ENCODE measurements at regions not wholly inside any gene's neighbourhood (a gene's known extent, or its start where the extent isn't known, plus 50 kb on each side); places are given as distances from the start of the nearest gene placed in this dataset.

DNA sequence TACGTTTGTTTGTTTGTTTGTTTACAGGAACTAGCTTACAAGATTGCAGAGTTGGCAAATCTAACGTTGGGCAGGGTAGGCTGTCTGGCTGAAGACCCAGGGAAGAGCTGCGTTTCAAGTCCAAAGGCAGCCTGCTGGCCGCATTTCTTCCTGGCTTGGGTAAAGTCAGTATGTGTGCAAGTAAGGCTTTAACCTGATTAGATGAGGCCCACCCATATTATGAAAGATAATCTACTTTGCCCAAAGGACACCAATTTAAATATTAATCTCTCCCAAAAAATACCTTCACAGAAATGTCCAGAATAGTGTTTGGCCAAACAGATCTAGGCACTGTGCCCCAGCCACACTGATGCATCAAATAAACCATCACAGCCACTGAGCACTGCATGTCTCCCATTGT, 228.9 kb upstream of the HABP2 start:
- no peak for DNase-seq (ENCODE audit: low read depth)

DNA sequence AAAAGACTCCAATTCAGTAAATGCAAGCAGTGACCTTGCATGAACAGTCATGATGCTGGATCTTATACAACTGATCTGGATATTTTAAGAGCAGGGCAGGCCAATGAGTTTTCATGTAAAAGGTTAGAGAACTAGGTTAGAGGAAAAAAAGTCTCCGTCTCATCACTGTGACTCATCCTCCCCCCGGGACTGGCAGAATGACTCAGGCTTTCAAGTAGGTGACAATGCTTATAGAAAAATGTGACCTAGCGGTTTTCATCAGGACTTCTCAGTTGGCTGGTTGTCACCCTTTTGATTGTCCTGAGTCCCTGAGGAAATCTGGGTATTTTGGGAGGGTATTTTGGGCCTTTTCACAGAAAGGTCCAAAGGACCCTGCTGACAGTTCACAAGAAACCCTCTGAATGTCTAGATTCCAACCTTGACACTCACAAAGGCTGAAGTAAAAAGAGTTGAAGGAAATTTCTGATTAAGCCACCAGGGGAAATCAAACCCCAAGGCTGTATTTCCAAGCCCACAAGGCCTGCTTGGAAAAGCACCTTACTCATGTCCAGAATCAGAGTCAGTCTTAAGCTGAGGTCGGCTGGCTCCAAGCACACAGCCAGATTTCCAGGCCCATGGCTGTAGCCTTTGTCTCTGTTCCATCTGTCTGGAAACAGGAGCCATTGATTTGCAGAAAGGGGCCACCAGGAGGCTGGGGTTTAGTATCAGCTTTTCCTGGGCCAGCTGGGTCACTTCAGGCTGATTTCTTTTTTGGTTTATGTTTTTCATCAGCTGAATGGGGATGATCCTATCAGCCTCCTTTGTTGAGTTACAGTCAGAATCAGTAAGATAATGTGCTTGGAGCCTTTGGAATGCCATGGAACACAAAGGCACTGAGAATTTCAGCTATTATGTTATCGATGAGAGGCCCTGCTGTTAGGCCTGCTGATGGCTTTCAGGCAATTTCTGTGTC, 226.4 kb upstream of the HABP2 start:
- peak; percentile 92 for DNase-seq (ENCODE audit: low read depth)

DNA sequence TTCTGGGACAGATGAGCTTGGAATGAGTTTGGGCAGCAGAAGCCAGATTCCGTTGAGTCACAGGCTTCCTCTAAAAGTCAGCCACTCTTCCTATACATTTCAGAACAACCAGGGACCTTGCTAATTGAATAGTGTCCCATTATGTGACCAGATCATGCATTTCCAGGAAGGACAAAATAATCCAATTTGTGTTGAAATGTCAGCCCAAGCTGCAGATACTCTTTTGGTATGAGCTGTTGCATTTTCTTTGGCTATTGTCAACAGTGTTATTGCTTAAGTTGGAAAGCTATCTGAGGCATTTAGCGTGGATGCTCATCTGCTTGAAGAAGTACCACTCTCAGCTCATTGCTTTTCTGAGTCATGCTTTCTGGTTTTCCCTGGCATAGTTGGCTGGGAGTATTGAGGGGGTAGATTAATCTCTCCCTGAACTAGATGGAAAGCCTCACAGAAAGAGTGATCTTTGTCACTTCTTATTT, 223.7 kb upstream of the HABP2 start:
- DNase-seq (ENCODE audit: low read depth): peak; percentile 58

DNA sequence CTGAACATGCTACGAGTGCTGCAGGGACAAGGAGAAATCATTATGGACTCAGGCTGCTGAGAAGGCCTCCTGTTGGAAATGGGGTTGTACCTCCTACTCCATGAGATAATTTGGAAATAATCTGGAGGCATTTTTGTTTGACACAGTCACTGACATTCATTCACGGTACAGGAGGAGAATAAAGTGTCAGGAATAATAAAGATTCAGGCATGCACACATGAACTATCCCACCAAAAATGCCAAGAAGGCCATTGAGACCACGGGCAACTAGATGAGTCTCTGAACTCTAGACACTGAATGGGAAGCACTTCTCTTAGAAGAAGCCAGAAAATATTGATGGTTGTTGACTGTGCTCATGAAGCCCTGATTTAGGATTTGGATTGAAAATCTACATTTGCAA, 220.9 kb upstream of the HABP2 start:
- no peak for DNase-seq (ENCODE audit: low read depth)

DNA sequence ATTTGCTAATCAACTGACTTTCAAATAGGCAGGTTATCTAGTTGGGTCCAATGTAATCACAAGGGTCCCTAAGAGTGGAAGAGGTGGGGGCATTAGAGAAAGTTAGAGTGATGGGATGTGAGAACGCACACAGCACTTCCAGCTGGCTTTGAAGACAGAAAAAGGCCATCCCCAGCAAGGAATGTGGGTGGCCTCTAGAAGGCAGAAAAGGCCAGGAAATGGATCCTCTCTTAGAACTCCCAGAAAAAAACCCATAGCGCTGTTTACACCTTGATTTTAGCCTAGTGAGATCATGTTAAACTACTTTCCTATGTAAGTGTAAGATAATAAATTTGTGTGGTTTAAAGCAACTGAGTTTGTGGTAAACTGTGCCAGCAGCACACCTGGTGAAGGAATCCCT, 219.5 kb upstream of the HABP2 start:
- no peak for DNase-seq (ENCODE audit: low read depth)

DNA sequence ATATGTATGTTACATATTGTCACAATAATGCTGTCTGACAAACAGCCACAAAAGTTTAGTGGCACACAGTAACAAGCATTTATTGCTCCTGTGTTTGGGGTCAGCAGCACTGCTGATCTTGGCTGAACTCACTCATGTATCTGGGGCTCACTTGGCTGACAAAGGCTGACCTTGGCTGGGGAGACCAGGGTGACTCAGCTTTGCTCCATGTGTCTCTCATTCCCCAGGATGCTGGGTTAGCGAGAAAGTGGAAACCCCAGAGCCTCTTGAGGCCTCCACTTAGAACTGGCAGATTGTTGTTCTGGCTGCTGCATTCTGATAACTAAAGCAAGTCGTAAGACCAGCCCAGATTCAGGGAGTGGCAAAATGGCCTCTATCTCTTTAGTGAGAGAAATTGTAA, 217.3 kb upstream of the HABP2 start:
- DNase-seq (ENCODE audit: low read depth): peak; percentile 55

DNA sequence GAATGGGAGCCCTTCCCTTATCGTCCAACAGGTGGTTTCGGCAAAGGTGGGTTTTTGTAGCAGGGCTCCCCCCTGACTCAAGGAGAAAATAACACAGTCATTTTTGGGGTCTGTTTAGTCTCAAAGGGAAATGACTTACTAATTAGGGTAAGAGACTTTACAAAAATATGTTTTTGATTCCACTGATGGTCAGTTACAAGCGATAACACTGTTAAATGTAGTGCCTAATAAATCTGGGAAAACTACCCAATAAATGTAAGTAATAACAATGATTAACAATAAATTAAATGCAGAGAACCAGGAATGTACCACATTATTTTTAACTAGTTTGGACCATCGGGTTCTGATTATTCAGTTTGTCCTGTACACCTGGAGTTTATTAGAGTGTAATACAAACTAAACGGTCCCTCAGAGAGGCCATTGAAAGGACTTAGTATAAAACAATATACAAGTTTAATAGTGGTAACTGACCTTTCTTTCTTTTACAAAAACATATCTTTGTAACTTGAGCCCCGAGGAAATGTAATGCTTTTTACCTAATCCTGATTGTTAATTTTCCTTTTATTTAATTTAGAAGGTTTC, 216.2 kb upstream of the HABP2 start:
- DNase-seq (ENCODE audit: low read depth): no peak

DNA sequence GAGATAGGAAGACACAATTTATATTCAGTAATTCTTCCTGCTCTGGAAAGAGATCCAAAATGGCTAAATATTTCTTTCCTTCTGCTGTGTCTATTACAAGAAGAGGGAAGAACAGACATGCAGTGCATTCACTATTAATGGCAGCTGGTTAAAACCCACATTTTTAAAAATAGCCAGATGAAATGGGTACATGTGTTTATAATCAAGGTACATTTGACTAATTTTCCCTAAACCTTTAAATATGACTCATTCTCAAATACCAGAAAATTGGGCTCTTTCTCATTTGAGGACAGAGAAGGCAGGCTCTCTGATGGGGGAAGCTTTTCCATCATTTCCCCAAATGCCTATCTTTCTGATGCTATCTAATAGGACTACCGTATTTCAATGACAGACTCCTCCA, 215.7 kb upstream of the HABP2 start:
- peak; percentile 35 for DNase-seq (ENCODE audit: low read depth)

DNA sequence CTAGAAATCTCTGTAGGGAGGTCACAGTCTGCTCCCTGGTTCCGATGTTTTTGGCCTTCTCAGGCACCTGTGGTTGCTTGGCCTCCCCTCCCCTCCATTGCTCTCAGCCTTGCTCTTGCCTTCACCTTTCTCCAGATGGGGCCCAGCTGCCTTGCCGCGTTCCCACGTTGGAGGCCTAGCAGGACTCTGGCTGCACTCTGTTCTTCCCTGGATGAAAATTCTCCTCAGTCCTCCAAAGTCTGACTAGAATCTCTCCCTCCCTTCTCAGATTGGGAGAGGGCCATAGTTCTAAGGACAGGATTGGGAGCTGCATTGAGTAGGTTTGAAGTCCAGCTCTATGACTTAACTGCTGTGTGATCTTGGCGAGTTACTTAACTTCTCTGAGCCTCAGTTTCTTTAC, 213.7 kb upstream of the HABP2 start:
- no peak for DNase-seq (ENCODE audit: low read depth)

DNA sequence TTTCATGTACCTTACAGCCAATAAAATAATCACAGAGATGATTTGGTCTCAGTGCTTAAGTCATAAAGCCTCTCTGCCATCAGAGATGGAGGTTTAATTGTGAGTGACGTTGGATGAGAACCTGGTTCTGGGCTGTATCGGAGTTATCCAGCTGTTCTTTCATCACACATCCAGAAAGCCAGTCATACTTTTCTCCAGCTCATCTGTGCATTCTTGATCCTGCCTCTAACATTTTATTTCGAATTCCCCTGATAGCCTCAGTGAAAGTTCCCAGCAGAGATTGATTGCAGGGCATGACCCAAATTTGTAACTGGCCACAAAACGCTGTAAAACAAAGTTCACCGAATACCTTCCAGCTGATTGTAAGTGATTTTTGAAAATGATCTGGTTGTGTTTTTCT, 212.6 kb upstream of the HABP2 start:
- DNase-seq (ENCODE audit: low read depth): no peak

DNA sequence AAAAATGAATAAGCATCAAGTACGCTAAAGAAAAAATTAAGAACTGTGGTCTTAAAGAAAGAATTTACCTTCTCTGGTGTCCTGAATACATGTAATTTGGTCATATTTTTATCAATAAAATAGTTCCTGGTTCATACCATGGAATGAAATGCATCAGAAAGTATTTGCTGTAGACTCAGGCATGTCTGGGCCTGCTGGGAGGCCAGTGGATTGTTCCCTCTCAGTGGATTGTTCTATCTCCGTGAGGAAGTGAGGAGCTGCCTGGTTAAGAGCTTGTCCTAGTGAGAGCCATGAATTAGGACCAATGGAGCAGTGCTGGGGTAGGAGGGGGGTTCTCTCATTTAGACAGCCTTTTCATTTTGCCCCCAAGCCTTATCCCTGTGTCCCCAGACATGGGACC, 211.7 kb upstream of the HABP2 start:
- DNase-seq (ENCODE audit: low read depth): no peak

DNA sequence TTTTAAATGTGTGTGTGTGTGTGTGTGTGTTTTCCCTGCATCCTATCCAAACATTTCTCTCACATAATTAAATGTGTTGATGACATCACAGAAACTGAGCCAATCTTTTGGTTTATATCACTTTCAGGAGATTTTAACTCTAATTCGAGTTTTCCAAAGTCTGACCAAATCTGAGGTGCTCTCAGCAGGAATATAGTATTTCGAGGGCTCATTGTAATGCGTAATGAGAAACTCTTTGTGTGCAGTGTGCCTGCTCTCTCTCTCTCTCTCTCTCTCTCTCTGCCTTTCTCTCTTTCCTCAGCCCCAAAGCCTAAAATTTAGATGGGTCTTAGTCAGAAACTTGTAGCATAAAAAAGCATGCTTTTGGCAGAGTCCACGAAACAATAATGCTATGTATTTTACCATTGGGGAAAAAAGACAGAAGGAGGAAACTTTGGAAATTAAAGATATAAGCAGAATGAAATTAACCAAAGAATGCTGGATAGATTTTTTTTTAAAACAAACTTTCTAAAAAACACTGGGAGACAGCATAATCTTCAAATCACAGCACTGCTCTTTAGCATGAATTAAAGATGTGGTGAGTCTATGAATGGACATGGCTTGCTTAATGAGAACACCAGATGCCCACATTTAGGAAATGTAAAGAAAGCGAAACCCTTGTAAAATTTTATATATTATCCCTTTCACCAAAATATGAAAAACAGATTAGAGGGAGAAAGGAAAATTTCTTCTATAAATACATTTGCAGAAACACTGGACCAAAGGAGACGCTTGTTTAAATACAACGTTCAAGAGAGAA, 206.8 kb upstream of the HABP2 start:
- DNase-seq (ENCODE audit: low read depth): no peak

DNA sequence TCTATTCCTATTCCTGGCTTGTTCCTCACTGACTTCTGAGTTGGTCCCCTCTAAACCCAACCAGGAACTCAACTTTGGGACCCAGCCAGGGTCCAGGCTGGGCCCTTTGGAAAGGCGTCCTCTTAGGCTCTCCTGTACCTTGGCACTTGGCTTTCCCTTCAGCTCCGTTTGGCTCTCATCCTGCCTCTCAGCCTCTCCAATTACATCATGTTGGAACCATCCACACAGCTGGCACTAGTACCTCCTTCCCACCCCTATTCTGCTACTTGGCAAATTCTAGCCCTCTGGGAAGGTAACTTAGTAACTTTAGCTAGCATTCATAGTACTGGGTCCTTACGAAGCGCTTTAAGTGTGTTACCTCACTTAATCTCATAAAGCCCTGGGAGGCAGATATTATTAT, 205.3 kb upstream of the HABP2 start:
- DNase-seq (ENCODE audit: low read depth): no peak

DNA sequence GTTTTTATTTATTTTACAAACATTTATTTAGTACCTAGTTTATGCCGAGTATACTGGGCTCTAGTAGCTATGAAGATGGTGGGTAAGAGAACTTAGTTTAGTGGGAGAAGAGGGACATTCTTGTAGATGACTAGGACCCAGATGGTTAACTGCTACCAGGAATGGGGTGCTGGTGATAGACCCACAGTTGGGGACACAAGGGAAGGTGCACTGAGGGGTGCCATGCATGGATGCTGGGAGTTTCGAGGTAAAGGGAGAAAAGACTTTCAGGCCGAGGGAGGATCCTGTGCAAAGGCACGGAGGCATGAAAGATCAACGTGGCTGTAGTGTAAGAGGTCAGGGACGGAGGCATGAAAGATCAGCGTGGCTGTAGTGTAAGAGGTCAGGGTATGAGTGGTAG, 204.2 kb upstream of the HABP2 start:
- DNase-seq (ENCODE audit: low read depth): no peak

DNA sequence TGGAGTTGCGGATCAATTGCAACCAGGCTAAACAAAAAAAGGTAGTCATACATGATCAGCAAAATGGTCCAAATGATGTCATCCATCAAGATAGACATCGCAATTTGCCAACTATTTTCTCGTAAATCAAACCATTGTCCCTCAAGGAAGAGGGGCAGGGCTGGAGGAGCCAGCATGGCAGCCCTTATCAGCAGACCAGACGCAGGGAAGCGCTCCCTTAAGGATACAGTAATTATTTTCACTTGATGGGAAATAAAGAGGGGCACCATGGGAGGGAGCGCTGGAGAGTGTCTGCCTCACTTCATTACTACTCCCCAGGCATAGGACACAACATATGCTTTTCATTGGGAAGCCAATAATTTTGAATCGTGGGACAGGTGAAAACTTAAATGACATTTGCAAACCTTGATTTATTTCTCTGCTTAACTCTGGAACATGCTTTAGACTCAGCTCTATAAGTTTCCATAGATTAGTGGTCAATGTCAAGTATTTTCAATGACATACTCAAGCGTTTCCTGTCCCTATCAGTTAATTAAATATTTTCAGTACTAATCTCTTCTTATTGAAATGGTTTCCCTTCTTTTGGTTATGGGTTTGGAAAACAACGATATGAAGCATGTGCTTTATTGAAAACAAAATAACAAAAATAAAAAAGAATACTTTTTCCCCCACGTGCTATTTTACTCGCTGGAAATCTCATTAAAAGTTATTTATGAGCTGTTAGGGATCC, 202.4 kb upstream of the HABP2 start:
- no peak for DNase-seq (ENCODE audit: low read depth)

DNA sequence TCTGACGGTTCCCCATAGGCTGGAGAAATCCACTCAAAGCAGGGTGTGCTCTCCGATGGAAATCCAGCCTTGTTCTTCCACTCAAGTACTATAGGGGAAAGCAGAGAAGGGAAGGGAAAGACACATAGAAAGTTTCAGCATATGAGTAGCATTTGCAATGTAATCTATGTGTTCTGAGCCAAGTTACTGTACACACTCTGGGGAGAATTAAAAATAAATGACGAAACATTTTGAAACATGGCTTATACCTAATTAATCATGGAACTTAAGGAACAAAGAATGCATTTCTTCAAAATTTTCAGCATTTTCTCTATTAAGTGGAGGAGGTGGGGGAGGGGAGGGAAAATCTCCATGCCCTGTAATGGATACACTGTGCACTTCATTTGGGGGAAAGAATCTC, 198.1 kb upstream of the HABP2 start:
- no peak for DNase-seq (ENCODE audit: low read depth)

DNA sequence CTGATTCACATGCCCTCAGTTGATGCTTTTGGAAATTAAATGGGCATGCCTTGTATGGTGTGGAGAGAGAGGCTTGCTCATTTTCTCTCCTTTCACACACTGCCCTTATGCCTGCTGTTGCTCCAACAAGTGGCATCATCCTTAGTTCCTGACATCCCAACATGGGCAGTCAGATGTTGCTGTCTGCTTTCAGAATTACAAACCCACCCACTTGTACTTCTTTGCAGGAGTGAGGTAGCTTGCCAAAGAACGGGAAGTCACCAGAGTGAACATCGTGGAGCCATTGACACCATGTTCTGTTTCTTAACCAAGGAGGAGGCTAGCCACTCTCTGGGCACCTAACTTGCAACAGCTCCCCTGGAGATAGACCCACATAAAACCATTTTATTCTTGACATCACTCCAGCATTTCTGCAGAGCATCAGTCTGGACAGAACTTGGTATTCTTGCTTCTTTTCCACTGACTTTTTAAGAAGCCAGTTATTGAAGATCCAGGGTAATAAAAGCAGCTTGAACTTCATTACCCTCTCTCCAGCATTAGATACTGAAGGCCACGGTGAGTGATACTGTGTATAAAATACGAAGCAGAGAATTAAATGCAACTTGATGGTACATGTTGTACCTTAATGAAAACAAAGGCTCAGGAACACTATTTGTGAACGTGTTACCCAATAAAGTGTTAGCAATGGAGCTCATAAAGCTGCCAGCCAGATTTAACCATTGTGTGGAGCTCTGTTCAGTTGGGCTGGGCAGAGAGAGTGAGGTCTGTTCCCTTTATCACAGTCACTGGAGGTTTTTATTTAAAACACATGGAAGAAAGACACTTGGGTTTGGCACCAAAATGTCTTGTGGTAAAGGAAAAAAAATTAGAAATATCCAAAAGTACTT, 195.8 kb upstream of the HABP2 start:
- DNase-seq (ENCODE audit: low read depth): no peak

DNA sequence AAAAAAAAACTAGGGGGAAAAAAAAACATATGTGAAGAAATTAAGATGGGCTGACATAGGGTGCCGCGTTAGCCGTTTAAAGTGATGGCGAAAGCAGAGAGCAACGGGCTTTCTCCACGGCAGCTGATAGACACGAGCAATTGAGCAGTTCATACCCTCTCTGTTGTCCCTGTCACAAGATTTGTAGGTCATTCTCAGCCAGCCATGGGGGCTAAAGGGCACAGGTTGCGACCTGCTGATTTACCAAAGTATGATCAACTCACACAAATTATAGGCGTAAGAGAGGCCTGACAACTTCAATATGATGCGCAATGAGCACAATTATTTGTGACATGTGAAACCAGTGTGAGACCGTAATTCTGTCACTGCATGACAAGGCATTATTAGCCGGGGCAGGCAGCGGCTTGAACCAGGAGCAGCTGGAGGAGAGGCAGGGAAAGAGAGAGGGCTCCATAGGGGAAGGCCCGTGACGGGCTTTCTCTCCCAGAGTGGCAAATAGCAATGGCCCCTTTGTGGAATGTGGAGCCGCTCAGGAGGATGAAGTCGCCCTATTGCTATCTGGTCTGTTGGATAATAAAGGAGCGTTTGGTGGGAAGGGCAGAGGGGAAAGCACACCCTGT, 195.1 kb upstream of the HABP2 start:
- DNase-seq (ENCODE audit: low read depth): no peak

DNA sequence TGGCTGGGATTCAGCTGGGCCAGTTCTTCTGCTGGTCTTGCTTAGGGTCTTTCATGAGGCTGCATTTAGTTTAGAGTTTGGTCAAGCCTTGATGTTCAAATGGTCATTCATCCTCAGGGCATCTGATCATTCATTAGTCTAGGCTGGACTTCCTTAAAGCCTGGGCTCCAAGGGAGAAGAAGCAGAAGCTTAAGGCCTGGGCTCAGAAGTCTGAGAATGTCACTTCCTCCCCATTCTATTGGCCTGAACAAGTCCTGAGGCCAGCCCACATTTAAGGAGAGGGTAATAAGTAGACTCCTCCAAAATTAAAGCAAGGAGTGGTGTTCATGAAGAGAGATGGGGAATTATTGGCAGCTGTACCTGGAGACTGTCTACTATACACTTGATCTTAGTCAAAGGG, 193.2 kb upstream of the HABP2 start:
- DNase-seq (ENCODE audit: low read depth): no peak

DNA sequence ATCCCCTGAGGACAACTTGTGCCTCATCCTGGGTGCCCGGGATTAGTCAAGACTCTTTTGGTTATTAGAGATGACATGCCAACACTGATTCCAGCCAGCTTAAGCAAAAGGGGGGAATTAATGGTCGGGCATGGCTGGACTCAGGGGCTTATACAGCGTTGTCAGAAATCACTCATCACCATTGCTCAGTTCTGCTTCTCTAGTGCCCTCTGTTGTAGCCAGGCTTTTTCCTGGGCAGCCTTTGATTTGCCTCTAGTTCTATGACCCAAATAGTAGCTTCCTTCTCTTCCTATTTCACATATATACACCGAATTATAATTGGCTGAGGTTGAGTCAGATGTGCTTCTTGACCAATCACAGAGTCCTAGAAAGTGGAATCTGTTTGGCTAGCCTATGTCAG, 192.0 kb upstream of the HABP2 start:
- no peak for DNase-seq (ENCODE audit: low read depth)
